Prostate gland (tissue), 2 donors: ENCODE measurements at regions not wholly inside any gene's neighbourhood (a gene's known extent, or its start where the extent isn't known, plus 50 kb on each side); places are given as distances from the start of the nearest gene placed in this dataset.

ENCODE experiments used
- DNase-seq: peaks from one replicate; pipeline ENCODE4 v3.0.0-alpha.2; 2019; ENCODE audit warnings: low spot score
- H3K27ac ChIP-seq, 2 donors: fragments of 200-600 bp; sonication (generic); 2 replicates each; pipeline ENCODE4 v1.5.1; 2017 to 2019
- H3K27me3 ChIP-seq: fragments of 200-600 bp; sonication (generic); replicated peaks from 2 replicates; pipeline ENCODE4 v1.5.1; 2019; ENCODE audit not compliant: insufficient read depth
- H3K36me3 ChIP-seq, 2 donors: fragments of 200-600 bp; sonication (generic); 1 replicate in 1 of 2; 2 replicates in 1 of 2; pipeline versions ENCODE4 v1.5.1 to v1.8.1; 2017 to 2019
- H3K4me1 ChIP-seq: fragments of 200-600 bp; sonication (generic); replicated peaks from 2 replicates; pipeline ENCODE4 v1.5.1; 2019
- H3K4me3 ChIP-seq, 2 donors: fragments of 200-600 bp; sonication (generic); 2 replicates each; pipeline ENCODE4 v1.5.1; 2017 to 2019
- H3K9me3 ChIP-seq: fragments of 200-600 bp; sonication (generic); 2 replicates; pipeline ENCODE4 v1.5.1; 2017
- POLR2A ChIP-seq: fragments of 450-650 bp; IDR thresholded peaks from one replicate; pipeline ENCODE4 v1.6.1; 2016; ENCODE audit warnings: antibody characterized with exemption, mild to moderate bottlenecking
- POLR2AphosphoS5 ChIP-seq: sonication (generic); formaldehyde crosslinking; IDR thresholded peaks from one replicate; pipeline ENCODE4 v1.6.1; 2017; ENCODE audit warnings: antibody characterized with exemption
- WGBS: methylation state at CpG from one replicate; pipeline ENCODE4 v1.1.5; 2018; 5-methylcytosine and 5-hydroxymethylcytosine counted together
- intact Hi-C: fragments of 100-400 bp; cut with DNase I; formaldehyde crosslinking; loops from one replicate; pipeline ENCODE4 v1.14.2; 2022
- TF ChIP-seq, protein P1 (sequence below), 4 experiments: fragments of 200-600 bp in 2 of 4; fragments of 450-650 bp in 2 of 4; sonication (generic) in 2 of 4; IDR thresholded peaks; 1 replicate in 3 of 4; 2 replicates in 1 of 4; pipeline ENCODE4 v1.5.1; 2016 to 2019; ENCODE audit warnings: antibody characterized with exemption in 4 of 4, mild to moderate bottlenecking in 2 of 4, moderate library complexity in 2 of 4

GRCh38 chr3:34858067-34858660, 781.2 kb upstream of the ARPP21 start:
- H3K4me3 ChIP-seq, result no peak overlapping the region
- H3K27ac ChIP-seq, result no peak overlapping the region
- no peaks in the 10 kb centered on the region for H3K4me1 ChIP-seq
- no peaks in the 10 kb centered on the region for H3K27me3 ChIP-seq
- 69% methylated on average over 3 of the region's 3 CpGs for WGBS
- H3K9me3 ChIP-seq, result no peaks in the 10 kb centered on the region
- no peak for DNase-seq
- H3K36me3 ChIP-seq, result no peaks in the 10 kb centered on the region
- intact Hi-C loops, result no loop called here
- TF ChIP-seq, protein P1, sequence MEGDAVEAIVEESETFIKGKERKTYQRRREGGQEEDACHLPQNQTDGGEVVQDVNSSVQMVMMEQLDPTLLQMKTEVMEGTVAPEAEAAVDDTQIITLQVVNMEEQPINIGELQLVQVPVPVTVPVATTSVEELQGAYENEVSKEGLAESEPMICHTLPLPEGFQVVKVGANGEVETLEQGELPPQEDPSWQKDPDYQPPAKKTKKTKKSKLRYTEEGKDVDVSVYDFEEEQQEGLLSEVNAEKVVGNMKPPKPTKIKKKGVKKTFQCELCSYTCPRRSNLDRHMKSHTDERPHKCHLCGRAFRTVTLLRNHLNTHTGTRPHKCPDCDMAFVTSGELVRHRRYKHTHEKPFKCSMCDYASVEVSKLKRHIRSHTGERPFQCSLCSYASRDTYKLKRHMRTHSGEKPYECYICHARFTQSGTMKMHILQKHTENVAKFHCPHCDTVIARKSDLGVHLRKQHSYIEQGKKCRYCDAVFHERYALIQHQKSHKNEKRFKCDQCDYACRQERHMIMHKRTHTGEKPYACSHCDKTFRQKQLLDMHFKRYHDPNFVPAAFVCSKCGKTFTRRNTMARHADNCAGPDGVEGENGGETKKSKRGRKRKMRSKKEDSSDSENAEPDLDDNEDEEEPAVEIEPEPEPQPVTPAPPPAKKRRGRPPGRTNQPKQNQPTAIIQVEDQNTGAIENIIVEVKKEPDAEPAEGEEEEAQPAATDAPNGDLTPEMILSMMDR (IDR thresholded peaks at IDR 0.05), result no peak
- TF ChIP-seq POLR2A (no peak), POLR2AphosphoS5 (no peak)

- Histone ChIP-seq H3K9me3 (no peaks in the 10 kb centered on the region), H3K4me1 (no peaks in the 10 kb centered on the region), H3K27me3 (no peaks in the 10 kb centered on the region), H3K36me3 (no peaks in the 10 kb centered on the region), H3K27ac (no peak overlapping the region), H3K4me3 (no peak overlapping the region)
- no peak for DNase-seq
- no peak for TF ChIP-seq POLR2AphosphoS5
- TF ChIP-seq, protein P1 (IDR thresholded peaks at IDR 0.05), result no peak
- no peak for TF ChIP-seq POLR2A
- 82% methylated on average over 1 of the region's 1 CpG for WGBS
- intact Hi-C loops, result no loop called here
Measured at GRCh38 chr3:34859746-34860145, 779.6 kb upstream of the ARPP21 start.

DNA sequence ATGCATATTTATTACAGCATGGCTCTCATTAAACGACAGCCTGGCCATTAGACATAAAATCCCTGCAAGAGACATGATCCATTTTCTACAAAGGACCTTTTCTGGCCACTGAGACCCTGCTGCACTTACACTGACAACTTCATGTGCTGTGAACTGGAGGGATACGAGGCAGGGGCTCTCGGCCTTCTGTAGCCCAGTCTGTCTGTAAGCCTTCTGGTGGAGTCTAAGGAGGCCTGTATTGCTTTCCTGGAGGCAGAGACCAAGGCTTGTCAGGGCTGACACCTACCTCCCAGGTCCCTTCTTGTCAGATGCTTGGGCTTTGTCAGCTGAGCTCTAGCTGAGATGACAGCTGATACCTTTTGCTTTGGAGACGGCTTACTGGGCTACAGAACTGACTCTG, 776.9 kb upstream of the ARPP21 start:
- Histone ChIP-seq H3K27me3 (no peaks in the 10 kb centered on the region), H3K9me3 (no peaks in the 10 kb centered on the region), H3K4me3 (no peak overlapping the region), H3K4me1 (no peaks in the 10 kb centered on the region), H3K36me3 (no peaks in the 10 kb centered on the region), H3K27ac (no peak overlapping the region)
- intact Hi-C loops, result no loop called here
- no peak for TF ChIP-seq POLR2A
- TF ChIP-seq, protein P1 (IDR thresholded peaks at IDR 0.05), result no peak
- TF ChIP-seq POLR2AphosphoS5, result no peak
- 80% methylated on average over 4 of the region's 4 CpGs for WGBS
- DNase-seq, result no peak

GRCh38 chr3:34863485-34863884, 775.8 kb upstream of the ARPP21 start:
- Histone ChIP-seq H3K27me3 (no peaks in the 10 kb centered on the region), H3K4me1 (no peaks in the 10 kb centered on the region), H3K9me3 (no peaks in the 10 kb centered on the region), H3K27ac (no peak overlapping the region), H3K36me3 (no peaks in the 10 kb centered on the region), H3K4me3 (no peak overlapping the region)
- no peak for DNase-seq
- intact Hi-C loops, result no loop called here
- no peak for TF ChIP-seq POLR2A
- TF ChIP-seq, protein P1 (IDR thresholded peaks at IDR 0.05), result no peak
- no peak for TF ChIP-seq POLR2AphosphoS5
- 46% methylated on average over 1 of the region's 1 CpG for WGBS

- Histone ChIP-seq H3K27me3 (no peaks in the 10 kb centered on the region), H3K4me1 (no peaks in the 10 kb centered on the region), H3K36me3 (no peaks in the 10 kb centered on the region), H3K27ac (no peak overlapping the region), H3K4me3 (no peak overlapping the region), H3K9me3 (no peaks in the 10 kb centered on the region)
- no peak for TF ChIP-seq POLR2A
- TF ChIP-seq, protein P1 (IDR thresholded peaks at IDR 0.05), result no peak
- no peak for DNase-seq
- 92% methylated on average over 3 of the region's 3 CpGs for WGBS
- intact Hi-C loops, result no loop called here
Measured at GRCh38 chr3:34864011-34864410, 775.3 kb upstream of the ARPP21 start.
